ENCODE measurements at regions not wholly inside any gene's neighbourhood (a gene's known extent, or its start where the extent isn't known, plus 50 kb on each side); places are given as distances from the start of the nearest gene placed in this dataset.

DNA sequence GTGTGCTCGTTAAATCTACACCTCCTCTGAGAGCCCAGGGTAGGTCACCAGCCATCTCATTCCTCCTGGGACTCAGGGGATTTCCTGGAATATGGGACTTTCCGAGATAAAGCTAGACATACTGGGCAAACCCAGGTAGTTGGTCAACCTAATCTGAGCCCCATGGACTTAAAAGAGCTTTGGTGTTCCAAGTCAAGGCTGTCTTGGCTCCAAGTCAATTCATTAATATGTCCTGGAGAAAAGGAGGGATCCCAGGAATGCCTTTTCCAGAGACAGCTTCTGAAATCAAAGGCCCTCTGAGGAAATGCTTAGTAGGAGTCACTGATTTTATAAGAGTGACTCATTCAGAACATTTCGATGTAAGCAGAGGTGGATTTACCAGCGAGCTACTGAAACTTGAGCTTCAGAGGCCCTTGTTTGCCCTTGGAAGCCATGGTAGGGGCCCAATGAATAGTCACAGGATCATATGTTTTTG lies 137.3 kb upstream of the UBE2E1 start:
- no peak overlapping the region for H3K4me3 Mint-ChIP-seq (ENCODE audit: low read depth, unreplicated experiment)
- TF ChIP-seq CTCF (IDR thresholded peaks at IDR 0.05; ENCODE audit: unreplicated experiment) = no peak
- H3K36me3 Mint-ChIP-seq (ENCODE audit: insufficient read depth, unreplicated experiment) = peaks cover 6% of the 10 kb centered on the region
- no TSS peak for BruUV-seq (replicated peaks)
- H3K27ac Mint-ChIP-seq (ENCODE audit: unreplicated experiment) = peak overlapping the region; percentile 52
- CTCF ChIA-PET = interaction anchor here (0.8 to 1.6 kb wide), 5 partner anchors 9 to 226 kb away, joined by 3 to 7 read pairs (median 3); no protein-coding TSS in a partner anchor
- H3K27me3 Mint-ChIP-seq (ENCODE audit: unreplicated experiment) = peaks cover 12% of the 10 kb centered on the region
- no peaks in the 10 kb centered on the region for H3K9me3 Mint-ChIP-seq (ENCODE audit: low read depth, unreplicated experiment)
- no peak for DNase-seq
- H3K4me1 Mint-ChIP-seq (ENCODE audit: low read depth, unreplicated experiment) = peaks cover 27% of the 10 kb centered on the region
- intact Hi-C loops (cut with micrococcal nuclease; ENCODE audit: unreplicated experiment) = no loop called here

DNA sequence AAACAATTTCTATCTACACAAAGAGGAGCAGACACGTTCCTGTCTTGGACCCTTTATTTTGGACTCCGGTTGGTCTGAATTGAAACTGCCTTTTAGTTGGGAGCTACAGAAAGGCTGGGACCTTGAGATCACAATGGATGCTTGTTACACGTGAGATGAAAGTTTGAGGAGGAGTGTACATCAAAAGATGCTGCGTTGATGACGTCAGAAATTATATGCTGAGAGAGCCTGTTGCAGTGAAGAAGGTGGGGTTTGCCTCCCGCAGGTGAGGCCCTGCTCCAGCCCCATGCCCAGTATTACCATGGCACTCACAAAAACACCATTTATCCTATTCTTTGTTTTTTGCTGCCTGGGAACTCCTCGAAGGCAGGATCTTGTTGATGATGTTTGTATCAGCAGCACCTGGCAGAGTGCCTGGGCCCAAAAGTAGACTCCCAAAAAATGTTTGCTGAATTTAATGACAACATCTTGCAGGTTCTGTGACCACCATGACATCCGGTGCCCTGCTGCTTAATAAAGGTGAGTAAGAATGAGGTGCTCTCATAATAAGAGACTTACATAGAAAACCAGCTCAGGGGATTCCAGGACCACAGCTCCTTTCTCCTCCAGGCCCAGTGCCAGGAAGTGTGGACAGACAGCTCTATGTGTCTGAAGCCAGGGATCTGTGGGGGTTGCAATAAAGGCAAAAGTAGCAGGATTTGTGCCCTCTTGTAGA lies 136.1 kb upstream of the UBE2E1 start:
- Mint-ChIP-seq H3K4me1 (ENCODE audit: low read depth, unreplicated experiment) (peaks cover 27% of the 10 kb centered on the region), H3K36me3 (ENCODE audit: insufficient read depth, unreplicated experiment) (peaks cover 6% of the 10 kb centered on the region), H3K4me3 (ENCODE audit: low read depth, unreplicated experiment) (no peak overlapping the region), H3K27ac (ENCODE audit: unreplicated experiment) (no peak overlapping the region), H3K27me3 (ENCODE audit: unreplicated experiment) (peaks cover 12% of the 10 kb centered on the region), H3K9me3 (ENCODE audit: low read depth, unreplicated experiment) (no peaks in the 10 kb centered on the region)
- no peak for TF ChIP-seq CTCF (IDR thresholded peaks at IDR 0.05; ENCODE audit: unreplicated experiment)
- intact Hi-C loops (cut with micrococcal nuclease; ENCODE audit: unreplicated experiment) = no loop called here
- no TSS peak for BruUV-seq (replicated peaks)
- DNase-seq = no peak
- CTCF ChIA-PET = interaction anchor here (0.5 to 1.6 kb wide), 4 partner anchors 8 to 227 kb away, joined by 3 to 7 read pairs (median 3); no protein-coding TSS in a partner anchor

DNA sequence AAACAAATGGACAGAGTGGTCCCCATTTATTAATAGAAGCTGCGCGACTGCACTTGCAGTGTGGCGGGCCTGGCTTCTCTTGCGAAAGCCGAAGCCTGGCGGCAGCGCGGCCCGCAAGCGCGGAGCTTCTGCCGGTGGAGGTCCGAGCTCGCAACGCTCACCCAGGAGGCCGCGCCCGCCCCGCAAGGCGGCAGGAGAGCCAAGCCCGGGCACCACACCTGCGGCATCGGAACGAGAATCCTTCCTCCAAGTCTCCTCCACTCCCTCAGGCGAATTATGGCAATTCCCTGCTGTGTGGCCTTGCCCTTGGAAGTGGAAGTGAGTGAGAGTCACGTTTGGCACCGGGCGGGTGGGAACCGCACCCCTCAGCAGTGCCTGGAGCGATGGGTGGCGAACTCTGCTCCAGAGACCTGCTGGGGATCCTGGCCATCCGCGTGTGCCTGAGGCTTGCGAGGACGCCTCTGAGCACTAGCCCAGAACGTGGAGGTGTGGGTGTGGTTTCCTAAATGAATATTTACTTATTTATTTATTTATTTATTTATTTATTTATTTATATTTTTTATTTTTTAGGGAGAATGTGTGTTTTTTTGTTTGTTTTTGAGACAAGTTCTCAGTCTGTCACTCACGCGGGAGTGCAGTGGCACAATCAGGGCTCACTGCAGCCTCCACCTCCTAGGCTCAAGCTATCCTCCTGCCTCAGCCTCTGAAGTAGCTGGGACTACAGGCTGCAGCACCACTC lies 133.7 kb upstream of the UBE2E1 start:
- peaks cover 27% of the 10 kb centered on the region for H3K4me1 Mint-ChIP-seq (ENCODE audit: low read depth, unreplicated experiment)
- H3K27ac Mint-ChIP-seq (ENCODE audit: unreplicated experiment) = peak overlapping the region; percentile 36
- peak overlapping the region; percentile 67 for H3K4me3 Mint-ChIP-seq (ENCODE audit: low read depth, unreplicated experiment)
- no peak for TF ChIP-seq CTCF (IDR thresholded peaks at IDR 0.05; ENCODE audit: unreplicated experiment)
- CTCF ChIA-PET = no interaction called here
- peaks cover 12% of the 10 kb centered on the region for H3K27me3 Mint-ChIP-seq (ENCODE audit: unreplicated experiment)
- H3K36me3 Mint-ChIP-seq (ENCODE audit: insufficient read depth, unreplicated experiment) = peaks cover 6% of the 10 kb centered on the region
- H3K9me3 Mint-ChIP-seq (ENCODE audit: low read depth, unreplicated experiment) = no peaks in the 10 kb centered on the region
- DNase-seq = peak; percentile 45
- no TSS peak for BruUV-seq (replicated peaks)
- intact Hi-C loops (cut with micrococcal nuclease; ENCODE audit: unreplicated experiment) = no loop called here

- Mint-ChIP-seq H3K27ac (ENCODE audit: unreplicated experiment) (no peak overlapping the region), H3K4me1 (ENCODE audit: low read depth, unreplicated experiment) (peaks cover 22% of the 10 kb centered on the region), H3K27me3 (ENCODE audit: unreplicated experiment) (peaks cover 12% of the 10 kb centered on the region), H3K9me3 (ENCODE audit: low read depth, unreplicated experiment) (no peaks in the 10 kb centered on the region), H3K4me3 (ENCODE audit: low read depth, unreplicated experiment) (no peak overlapping the region), H3K36me3 (ENCODE audit: insufficient read depth, unreplicated experiment) (peaks cover 6% of the 10 kb centered on the region)
- CTCF ChIA-PET = no interaction called here
- TF ChIP-seq CTCF (IDR thresholded peaks at IDR 0.05; ENCODE audit: unreplicated experiment) = no peak
- intact Hi-C loops (cut with micrococcal nuclease; ENCODE audit: unreplicated experiment) = no loop called here
- no peak for DNase-seq
- BruUV-seq (replicated peaks) = no TSS peak
These were observed 133.1 kb upstream of the UBE2E1 start for GRCh38 chr3:23672628-23673027.

Data from Calu3 (cell line).